IPS-NIHi7 (cell line): ENCODE measurements at regions not wholly inside any gene's neighbourhood (a gene's known extent, or its start where the extent isn't known, plus 50 kb on each side); places are given as distances from the start of the nearest gene placed in this dataset.
"Not testable (repeated sequence)": the region's sequence is repeated elsewhere in the genome, so short reads cannot be mapped to it uniquely, and the experiment has no call there.

Experiments used
- DNase-seq: peaks from one replicate; pipeline ENCODE4 v3.0.0; 2012; ENCODE audit warnings: mixed read lengths; ENCODE audit errors: extremely low spot score

DNA sequence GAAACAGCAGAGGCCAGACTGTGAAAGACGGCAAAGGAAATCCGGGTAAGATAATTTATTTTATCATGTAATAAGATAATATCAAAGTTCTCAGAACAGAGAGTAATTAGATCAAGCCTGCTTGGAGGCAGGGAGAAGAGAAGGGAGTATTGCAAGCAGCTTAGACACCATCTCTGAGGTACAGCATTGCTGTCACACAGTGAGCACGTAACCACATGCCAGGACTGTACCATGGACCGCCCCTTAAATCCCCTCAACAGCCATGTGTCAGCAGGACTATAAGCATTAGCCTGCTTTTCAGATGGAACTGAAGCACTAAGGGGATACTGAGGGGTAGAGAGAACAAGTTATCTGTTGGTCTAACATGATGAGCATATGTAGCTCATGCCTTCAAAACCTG, 141.5 kb downstream of the C6orf118 start:
- DNase-seq = no peak

DNA sequence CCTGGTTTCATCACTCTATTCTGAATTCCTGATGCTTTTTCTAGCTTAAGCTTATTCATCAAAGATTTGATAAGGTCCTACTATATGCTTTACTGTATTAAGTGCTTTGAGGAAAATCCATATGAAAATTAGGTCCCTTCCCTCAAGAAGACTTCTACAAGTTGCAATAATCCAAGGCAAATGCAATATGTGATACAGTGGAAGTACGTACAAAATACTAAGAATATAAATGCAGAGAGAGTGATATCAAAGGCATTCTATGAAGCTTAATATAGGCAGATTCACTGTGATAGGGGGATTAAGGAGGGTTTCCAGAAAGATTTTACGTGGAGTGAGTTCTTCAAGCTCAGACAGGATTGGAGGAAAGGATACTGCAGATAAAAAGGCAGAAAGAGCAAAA, 142.1 kb downstream of the C6orf118 start:
- no peak for DNase-seq

DNA sequence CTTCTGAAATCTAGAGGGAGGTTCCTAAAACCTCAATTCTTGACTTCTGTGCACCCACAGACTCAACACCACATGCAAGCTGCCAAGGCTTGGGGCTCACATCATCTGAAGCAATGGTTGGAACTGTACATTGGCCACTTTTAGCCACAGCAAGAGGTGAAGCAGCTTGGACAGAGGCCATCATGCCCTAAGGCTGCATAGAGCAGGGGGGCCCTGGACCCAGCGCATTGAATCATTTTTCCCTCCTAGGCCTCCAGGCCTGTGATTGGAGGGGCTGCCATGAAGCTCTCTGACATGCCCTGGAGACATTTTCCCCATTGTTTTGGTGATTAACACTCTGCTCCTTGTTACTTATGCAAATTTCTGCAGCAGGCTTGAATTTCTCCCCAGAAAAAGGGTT, 145.9 kb downstream of the C6orf118 start:
- no peak for DNase-seq

- DNase-seq = no peak
Measured at GRCh38 chr6:165159460-165159859, 149.9 kb downstream of the C6orf118 start.

DNA sequence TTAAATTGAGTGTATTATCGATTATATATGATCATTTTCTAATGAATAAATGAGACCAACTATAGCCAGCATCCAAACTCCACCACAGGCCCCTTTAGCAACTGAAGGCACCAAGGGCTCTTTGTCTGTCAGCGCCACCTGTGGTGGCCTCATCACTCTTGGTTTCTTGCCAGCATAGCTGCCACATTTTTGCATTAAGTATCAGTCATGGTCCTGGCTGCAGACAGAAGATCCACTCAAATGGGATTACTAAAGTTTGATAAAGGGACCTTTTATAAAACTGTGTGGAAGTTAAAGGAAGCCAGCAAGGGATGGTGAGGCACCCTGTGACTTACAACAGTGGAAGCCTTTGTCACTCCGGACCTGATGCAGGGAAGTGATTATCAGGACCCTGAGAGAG, 162.9 kb downstream of the C6orf118 start:
- DNase-seq = no peak

GRCh38 chr6:165135889-165136288, 173.5 kb downstream of the C6orf118 start:
- DNase-seq = no peak

DNA sequence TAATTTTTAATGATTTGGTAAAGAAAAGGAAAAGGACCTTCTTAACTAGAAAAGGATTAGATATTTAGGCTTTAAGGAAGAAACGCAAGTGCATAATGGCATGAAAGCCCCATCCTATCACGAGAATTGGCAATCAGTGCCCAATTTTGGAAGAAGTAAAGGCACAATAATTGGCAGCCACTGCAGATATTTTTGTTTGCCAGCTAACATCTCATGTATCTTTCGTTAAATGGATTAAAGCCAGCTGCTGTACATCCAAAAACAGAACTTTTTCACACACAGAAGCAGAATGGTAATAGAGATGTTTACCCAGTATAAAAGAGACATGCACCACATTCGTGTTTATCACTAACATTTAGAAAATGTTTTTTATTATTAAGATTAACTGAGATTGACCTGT, 180.3 kb downstream of the C6orf118 start:
- DNase-seq = no peak

DNA sequence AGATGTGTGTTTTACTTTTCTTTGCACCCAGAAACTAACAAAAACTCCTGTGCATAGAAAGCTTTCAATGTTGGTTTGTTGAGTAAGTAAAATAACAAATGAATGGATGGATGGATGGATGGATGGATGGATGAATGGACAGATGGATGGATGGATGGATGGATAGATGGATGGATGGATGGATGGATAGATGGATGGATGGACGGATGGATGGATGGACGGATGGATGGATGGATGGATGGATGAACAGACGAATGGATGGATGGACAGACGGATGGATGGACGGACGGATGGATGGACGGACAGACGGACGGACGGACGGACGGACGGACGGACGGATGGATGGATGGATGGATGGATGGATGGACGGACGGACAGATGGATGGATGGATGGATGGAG, 181.7 kb downstream of the C6orf118 start:
- not testable (repeated sequence) for DNase-seq

DNA sequence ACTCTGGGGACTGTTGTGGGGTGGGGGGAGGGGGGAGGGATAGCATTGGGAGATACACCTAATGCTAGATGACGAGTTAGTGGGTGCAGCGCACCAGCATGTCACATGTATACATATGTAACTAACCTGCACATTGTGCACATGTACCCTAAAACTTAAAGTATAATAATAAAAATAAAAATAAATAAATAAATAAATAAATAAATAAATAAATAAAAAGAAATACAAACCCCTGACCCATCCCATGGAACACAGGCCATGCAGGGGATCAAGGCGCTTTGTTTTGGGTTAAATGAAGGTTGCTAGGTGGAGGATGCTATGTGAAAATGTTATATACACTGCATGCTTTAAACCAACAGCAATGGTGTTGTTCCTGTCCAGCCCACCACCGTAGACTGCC, 184.7 kb downstream of the C6orf118 start:
- DNase-seq = not testable (repeated sequence)

- no peak for DNase-seq
Measured at GRCh38 chr6:165119231-165120020, 190.0 kb downstream of the C6orf118 start.

DNA sequence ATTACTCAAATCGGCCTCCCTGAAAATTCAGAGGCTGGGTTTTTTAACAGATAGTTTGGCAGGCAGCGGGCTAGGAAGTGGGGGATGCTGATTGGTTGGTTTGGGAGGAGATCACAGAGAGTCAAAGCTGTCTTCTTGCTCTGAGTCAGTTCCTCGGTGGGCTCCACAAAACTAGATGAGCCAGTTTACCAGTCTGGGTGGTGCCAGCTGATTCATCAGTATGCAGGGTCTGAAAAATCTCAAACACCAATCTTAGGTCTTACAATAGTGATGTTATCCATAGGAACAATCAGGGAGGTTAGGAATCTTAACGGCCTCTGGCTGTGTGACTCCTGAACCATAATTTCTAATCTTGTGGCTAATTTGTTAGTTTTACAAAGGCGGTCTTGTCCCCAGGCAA, 190.7 kb downstream of the C6orf118 start:
- DNase-seq = no peak

DNA sequence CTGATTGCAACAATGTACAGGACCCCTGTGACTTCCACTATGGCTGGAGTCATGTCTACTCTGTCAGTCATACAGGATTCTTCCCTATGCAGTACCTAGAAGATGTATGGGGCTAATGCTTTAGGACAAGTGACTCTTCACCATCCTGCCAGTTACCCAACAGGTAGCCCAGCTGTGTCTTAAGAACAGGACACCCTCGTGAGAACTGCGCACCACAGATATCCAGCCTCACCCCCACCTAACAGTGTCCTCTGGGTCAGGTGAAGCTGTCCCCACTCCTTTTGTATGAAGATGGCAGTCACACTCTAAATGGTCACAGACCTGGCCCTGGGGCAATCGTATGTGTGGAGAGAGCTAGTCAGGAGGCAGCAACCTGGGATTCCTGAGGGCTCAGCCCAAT, 191.6 kb downstream of the C6orf118 start:
- no peak for DNase-seq

DNA sequence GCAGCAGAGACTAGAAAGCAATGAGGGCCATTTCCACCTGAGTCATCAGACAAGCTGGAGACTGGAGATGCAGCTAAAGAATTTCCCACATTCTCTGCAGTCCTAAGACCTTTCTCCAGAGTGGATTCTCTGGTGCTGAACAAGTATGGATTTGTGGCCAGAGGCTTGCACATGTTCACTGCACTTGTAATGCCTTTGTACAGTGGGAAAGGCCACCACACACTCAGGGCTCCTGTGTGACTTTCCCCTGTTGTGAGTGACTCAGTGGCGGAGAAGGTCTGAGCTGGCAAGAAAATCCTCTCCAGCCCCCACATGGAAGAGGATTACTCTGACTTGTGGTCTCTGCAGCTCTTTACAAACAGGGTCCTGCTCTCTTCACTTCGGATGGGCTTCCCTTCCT, 192.3 kb downstream of the C6orf118 start:
- DNase-seq = no peak

- DNase-seq = no peak
Measured at GRCh38 chr6:165110860-165111259, 198.5 kb downstream of the C6orf118 start.

- DNase-seq = no peak
Measured at GRCh38 chr6:165109011-165109410, 200.4 kb downstream of the C6orf118 start.

DNA sequence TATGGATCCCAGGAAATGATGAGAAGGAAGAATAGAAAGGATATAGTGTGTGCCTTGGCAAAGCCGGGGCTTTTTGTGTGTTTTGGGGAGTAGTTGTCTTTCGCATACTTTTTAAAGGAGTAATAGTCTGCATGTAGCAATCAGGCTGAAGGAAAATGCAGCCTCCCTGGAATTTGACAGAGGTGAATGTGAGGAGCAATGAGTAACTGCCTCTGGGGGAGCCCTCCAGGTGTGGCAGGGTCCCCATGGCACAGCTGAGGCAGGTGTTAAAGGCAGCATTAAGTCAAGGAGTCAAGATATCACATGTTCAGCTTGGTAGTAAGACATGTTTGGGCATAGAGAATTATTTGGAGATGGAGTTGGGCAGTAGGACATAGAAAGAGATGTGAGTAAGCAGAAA, 203.1 kb downstream of the C6orf118 start:
- no peak for DNase-seq

GRCh38 chr6:165098165-165098564, 211.2 kb downstream of the C6orf118 start:
- DNase-seq = no peak

DNA sequence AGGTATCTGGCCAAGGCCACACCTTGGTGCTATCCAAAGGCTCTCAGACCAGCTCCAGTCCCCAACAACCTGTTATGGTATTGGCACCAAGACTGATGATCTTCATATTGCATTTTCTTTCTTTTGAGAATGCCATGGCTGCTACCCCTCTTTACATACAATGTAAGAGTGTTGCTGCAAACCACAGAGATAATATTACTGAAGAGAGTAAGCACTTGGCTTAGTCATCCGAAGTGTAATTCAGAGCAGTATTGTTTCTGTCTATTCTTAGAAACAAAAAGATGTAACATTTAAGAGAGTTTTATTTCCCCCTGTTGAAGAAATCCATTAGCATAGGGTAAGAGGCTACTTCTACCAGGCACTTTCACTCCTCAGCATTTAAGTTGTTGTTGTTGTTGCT, 212.5 kb downstream of the C6orf118 start:
- DNase-seq = no peak

- DNase-seq = no peak
Measured at GRCh38 chr6:165096209-165096608, 213.2 kb downstream of the C6orf118 start.

- no peak for DNase-seq
Measured at GRCh38 chr6:165092881-165093595, 216.4 kb downstream of the C6orf118 start.

DNA sequence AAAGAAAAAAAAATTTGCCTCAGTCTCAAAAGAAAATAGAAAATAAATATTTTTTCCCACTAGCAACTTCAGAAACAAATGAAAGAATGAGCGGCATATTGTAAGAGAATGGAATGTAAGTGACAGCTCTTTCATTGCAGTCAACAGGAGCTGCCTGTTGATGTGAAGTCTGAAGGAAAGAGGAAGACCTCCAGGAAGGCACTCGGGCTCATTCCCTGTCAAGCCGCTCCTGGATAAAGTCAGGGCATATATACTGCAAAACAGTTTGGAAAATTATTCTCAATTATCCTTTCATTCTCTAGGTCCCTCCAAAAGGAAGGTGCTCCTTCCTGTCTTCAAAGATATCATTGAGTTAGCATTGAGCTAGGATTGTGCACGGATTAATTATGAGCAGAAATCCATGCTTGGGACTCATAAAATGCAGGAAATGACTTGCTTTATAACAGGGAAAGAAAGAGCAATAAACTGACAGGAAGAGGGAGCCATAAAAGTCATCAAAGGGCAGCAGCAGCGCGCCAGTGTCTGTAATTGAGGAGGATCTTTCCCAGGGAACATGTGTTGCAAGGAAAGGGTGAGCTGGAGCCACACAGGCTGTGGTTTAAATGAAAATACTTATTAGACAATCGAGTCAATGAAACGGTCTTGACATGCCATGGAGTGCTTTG, 218.2 kb downstream of the C6orf118 start:
- DNase-seq = no peak

- DNase-seq = no peak
Measured at GRCh38 chr6:165090242-165090641, 219.2 kb downstream of the C6orf118 start.

DNA sequence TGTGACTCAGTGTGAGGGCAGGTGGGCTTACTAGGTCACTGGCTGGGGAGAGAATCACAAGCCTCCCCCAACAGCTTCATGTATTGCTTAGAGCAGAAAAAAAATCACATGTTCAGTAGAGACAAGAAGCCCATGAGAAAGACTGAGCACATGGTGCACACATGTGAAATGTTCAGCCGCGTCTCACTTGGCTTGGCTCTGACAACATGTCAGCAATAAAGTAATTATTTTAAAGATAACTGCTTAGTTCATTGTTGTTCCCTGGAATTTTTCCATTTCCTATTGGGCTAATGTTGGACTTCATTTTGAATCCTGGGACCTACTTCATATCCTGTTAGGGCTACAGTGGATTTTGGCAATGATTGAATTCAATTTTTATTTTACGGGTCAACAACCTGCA, 222.6 kb downstream of the C6orf118 start:
- DNase-seq = no peak
